ENCODE measurements at regions not wholly inside any gene's neighbourhood (a gene's known extent, or its start where the extent isn't known, plus 50 kb on each side); places are given as distances from the start of the nearest gene placed in this dataset.

DNA sequence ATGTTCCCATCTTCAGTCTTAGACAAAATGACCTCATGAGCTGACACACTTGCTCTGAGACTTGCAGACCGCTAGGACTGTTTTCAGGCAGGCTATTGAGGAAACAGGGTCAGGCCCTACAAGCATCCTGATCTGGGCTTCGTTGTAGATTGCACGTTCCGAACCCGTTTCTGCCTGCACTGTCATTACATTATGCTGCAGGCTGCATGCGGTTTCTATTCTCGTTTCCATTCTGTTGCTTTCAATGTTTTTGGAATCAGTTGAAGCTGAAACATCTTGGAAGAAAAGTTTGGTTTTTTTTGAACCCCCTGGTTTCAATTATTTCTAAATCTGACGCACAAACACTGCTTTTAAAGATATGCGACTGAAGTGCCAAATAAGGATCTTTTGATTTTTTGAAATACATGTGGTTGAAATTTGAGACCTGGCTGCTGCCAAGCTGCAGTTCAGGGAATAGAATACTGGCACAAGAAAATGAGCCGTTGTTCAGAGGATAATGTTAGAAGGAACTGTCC, 716.1 kb upstream of the INTU start:
- no peak for TF ChIP-seq POLR2A (IDR thresholded peaks at IDR 0.05)
- no peak for TF ChIP-seq CTCF (IDR thresholded peaks at IDR 0.05 in 4 of 5, conservative IDR thresholded peaks at IDR 0.05 in 1 of 5)
